ENCODE measurements at regions not wholly inside any gene's neighbourhood (a gene's known extent, or its start where the extent isn't known, plus 50 kb on each side); places are given as distances from the start of the nearest gene placed in this dataset.

- no peak for DNase-seq (ENCODE audit: low read depth)
Measured at GRCh38 chr13:107329991-107330390, 762.1 kb upstream of the ARGLU1 start.

GRCh38 chr13:107324416-107325204 lies 756.7 kb upstream of the ARGLU1 start:
- DNase-seq (ENCODE audit: low read depth) = no peak

- DNase-seq (ENCODE audit: low read depth) = no peak
Measured at GRCh38 chr13:107322228-107322627, 754.3 kb upstream of the ARGLU1 start.

- DNase-seq (ENCODE audit: low read depth) = no peak
Measured at GRCh38 chr13:107305178-107305577, 737.2 kb upstream of the ARGLU1 start.

GRCh38 chr13:107301724-107302374 lies 733.9 kb upstream of the ARGLU1 start:
- no peak for DNase-seq (ENCODE audit: low read depth)

GRCh38 chr13:107299717-107300116 lies 731.8 kb upstream of the ARGLU1 start:
- DNase-seq (ENCODE audit: low read depth) = no peak

- no peak for DNase-seq (ENCODE audit: low read depth)
Measured at GRCh38 chr13:107296804-107297203, 728.9 kb upstream of the ARGLU1 start.

GRCh38 chr13:107295416-107296140 lies 727.6 kb upstream of the ARGLU1 start:
- DNase-seq (ENCODE audit: low read depth) = no peak

GRCh38 chr13:107293924-107294323 lies 726.0 kb upstream of the ARGLU1 start:
- no peak for DNase-seq (ENCODE audit: low read depth)

- DNase-seq (ENCODE audit: low read depth) = no peak
Measured at GRCh38 chr13:107291875-107292274, 723.9 kb upstream of the ARGLU1 start.

- DNase-seq (ENCODE audit: low read depth) = no peak
Measured at GRCh38 chr13:107289540-107289939, 721.6 kb upstream of the ARGLU1 start.

GRCh38 chr13:107284173-107284572 lies 716.2 kb upstream of the ARGLU1 start:
- DNase-seq (ENCODE audit: low read depth) = no peak

GRCh38 chr13:107277911-107278310 lies 710.0 kb upstream of the ARGLU1 start:
- no peak for DNase-seq (ENCODE audit: low read depth)

- no peak for DNase-seq (ENCODE audit: low read depth)
Measured at GRCh38 chr13:107276936-107277335, 709.0 kb upstream of the ARGLU1 start.

GRCh38 chr13:107275945-107276614 lies 708.1 kb upstream of the ARGLU1 start:
- DNase-seq (ENCODE audit: low read depth) = no peak

GRCh38 chr13:107275312-107275711 lies 707.4 kb upstream of the ARGLU1 start:
- no peak for DNase-seq (ENCODE audit: low read depth)

GRCh38 chr13:107271227-107271626 lies 703.3 kb upstream of the ARGLU1 start:
- no peak for DNase-seq (ENCODE audit: low read depth)

- no peak for DNase-seq (ENCODE audit: low read depth)
Measured at GRCh38 chr13:107266657-107267056, 698.7 kb upstream of the ARGLU1 start.

- DNase-seq (ENCODE audit: low read depth) = no peak
Measured at GRCh38 chr13:107258599-107259187, 690.8 kb upstream of the ARGLU1 start.

GRCh38 chr13:107254392-107254791 lies 686.5 kb upstream of the ARGLU1 start:
- no peak for DNase-seq (ENCODE audit: low read depth)

GRCh38 chr13:107252428-107252827 lies 684.5 kb upstream of the ARGLU1 start:
- no peak for DNase-seq (ENCODE audit: low read depth)

GRCh38 chr13:107252021-107252420 lies 684.1 kb upstream of the ARGLU1 start:
- DNase-seq (ENCODE audit: low read depth) = no peak
